VCaP (cell line): ENCODE measurements at regions not wholly inside any gene's neighbourhood (a gene's known extent, or its start where the extent isn't known, plus 50 kb on each side); places are given as distances from the start of the nearest gene placed in this dataset.

Experiments
- H3K27ac ChIP-seq: fragments of 450-650 bp; 2 replicates; pipeline ENCODE4 v1.5.1; 2017
- CTCF ChIP-seq: fragments of 450-650 bp; conservative IDR thresholded peaks from 2 replicates; pipeline ENCODE4 v1.5.1; 2017; ENCODE audit warnings: mild to moderate bottlenecking, moderate library complexity

- no peak overlapping the region for H3K27ac ChIP-seq
- TF ChIP-seq CTCF, result no peak
Observed at GRCh38 chr19:33876192-33876591, 79.5 kb downstream of the KCTD15 start.

GRCh38 chr19:33878030-33878544, 81.4 kb downstream of the KCTD15 start:
- TF ChIP-seq CTCF, result no peak
- no peak overlapping the region for H3K27ac ChIP-seq

GRCh38 chr19:33878910-33879810, 82.5 kb downstream of the KCTD15 start:
- no peak for TF ChIP-seq CTCF
- H3K27ac ChIP-seq, result no peak overlapping the region

GRCh38 chr19:33879818-33880575, 83.3 kb downstream of the KCTD15 start:
- no peak for TF ChIP-seq CTCF

GRCh38 chr19:33883859-33884519, 87.3 kb downstream of the KCTD15 start:
- TF ChIP-seq CTCF, result no peak
- peak overlapping the region; percentile 77 for H3K27ac ChIP-seq

More at GRCh38 chr19:33879818-33880575, 83.3 kb downstream of the KCTD15 start:
- H3K27ac ChIP-seq, result no peak overlapping the region

- TF ChIP-seq CTCF, result no peak
- no peak overlapping the region for H3K27ac ChIP-seq
Observed at GRCh38 chr19:33885236-33885635, 88.6 kb downstream of the KCTD15 start.

GRCh38 chr19:33887891-33888290, 91.2 kb downstream of the KCTD15 start:
- H3K27ac ChIP-seq, result no peak overlapping the region
- TF ChIP-seq CTCF, result no peak
